CD4-positive, alpha-beta T cell treated with Interleukin-15 for 4 hours (primary cell): ENCODE measurements at regions not wholly inside any gene's neighbourhood (a gene's known extent, or its start where the extent isn't known, plus 50 kb on each side); places are given as distances from the start of the nearest gene placed in this dataset.
A peak's percentile ranks its signal among the peaks of the same experiment; 100 is the strongest.

Experiments
- DNase-seq: peaks from one replicate; pipeline ENCODE4 v3.0.0-alpha.2; 2020; ENCODE audit warnings: low spot score

DNA sequence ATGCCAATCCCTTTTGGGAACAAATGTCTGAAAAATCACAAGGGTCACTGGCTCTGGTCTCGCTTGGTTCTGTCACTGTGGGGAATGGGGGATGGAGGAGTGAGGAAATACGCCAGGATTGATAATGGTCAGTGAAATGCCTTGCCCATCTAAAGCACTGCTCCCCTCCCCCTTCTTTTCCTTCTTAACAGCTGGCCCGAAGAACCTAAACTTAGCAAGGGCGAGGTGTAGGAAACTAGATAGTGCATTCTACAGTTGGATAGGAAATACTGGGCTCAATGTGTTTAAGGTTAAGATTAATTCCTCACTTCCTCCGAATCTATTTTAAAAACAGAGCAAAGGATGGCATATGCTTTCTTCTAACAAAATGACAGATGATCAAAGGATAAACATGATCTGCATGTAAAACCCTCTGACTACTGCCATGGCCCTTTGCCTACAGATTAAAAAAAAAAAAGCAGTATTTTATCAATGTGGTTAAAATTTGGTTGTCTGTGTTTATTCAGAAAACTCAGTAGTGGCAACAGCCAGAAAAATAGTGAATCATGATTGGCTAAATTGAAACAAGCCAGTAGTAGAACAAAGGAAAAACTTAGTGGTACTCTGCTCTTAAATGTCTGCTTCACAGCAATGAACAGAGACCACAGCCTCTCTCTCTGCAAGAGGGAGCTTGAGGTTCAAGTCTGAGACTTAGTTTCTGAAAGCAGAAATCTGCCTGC lies 86.1 kb upstream of the VAV3 start:
- no peak for DNase-seq

DNA sequence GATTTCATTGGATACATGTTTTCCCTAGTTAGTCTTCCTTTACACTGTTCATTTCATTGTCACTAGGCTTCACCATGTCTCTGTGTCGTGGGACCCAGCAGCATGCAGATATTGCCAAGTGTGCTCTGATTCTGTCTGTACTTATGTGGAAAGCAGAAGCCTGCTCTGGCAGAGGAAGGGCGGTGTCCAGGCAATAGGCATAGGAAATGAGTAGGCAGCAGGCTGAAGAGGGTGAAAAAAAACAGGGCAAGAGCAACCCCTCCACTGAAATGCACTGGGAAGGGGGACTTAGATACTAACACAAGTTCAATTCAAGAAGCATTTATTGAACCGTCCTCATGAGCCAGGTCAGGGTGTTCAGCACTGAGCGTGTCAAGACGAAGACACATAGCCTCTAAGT lies 85.2 kb upstream of the VAV3 start:
- no peak for DNase-seq

DNA sequence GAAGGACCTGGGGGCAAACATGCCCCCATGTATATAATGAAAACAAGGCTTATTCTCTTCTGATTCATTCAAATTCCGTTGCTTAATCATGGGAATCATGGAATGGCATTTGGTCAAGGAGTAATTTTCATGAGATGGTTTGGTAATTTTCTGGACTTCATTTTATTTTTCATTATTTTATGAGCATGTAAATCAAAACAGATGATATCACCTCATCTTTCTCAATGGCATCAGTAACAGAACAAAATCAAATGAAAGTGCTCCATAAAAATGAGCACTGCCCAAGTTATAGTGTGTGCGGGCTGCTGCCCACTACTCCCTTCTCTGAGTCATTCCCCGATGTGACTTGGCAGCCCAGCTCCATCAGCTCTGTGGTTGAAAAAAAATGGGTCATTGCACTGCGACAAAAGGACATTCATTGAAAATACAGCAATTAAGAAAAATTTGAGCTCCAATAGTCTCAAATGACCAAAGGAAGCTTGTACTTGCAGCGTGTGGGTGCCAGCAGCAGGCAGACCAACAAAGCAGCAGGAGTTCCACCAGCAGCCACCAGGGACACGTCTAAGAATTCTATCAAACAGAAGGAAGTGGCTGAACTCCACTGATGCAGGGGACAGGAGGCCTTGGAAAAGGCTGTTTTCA lies 84.3 kb upstream of the VAV3 start:
- no peak for DNase-seq

DNA sequence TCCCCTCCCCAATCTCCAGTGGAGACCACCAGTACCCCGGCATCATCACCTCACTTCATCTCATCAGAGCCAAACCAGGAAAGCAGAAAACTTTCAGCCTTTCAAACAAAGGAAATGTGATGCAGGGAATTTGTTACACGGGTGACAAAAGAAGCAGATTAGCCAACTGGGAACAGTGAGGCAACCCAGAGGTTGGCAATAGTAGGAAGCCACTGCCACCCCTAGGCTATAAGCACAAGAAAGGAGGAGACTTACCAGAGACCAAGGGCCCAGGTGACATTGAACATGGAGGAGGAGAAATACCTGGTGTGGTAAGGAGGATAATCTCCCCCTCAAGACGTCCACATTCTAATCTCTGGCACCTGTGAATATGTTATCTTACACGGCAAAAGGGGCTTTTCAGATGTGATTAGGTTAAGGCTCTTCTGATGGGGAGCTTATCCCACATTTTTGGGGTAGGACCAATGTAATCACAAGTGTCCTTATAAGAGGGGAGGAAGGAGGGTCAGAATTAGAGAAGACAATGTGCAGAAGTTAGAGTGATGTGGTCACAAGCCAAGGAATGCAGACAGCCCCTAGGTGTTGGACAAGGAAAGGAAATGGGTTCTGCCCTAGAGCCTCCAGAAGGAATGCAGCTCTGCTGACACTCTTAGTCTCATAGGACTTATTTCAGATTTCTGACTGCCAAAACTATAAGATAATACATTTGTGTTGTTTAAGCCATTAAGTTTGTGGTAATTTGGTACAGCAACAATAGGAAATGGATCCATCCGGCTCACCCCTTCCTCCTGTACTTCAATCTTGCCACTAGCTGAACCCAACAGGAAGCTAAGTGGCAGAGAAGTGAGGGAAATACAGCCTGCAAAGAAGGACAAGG lies 83.6 kb upstream of the VAV3 start:
- DNase-seq = no peak

DNA sequence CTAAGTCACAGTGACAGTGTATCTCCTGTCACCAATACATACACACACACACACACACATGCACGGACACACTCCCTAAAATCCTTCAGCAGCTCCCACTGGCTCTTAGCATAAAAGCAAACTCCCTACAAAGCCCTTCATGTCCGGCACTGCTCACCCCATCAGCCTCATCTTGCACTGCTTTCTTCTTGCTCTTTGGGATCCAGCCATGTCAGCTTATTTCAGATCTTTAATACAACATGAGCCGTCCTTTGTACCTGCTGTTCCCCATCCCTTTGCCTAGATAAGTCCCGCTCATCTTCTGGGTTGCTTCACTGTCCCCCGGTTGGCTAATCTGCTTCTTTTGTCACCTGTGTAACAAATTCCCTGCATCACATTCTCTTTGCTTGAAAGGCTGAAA lies 82.1 kb upstream of the VAV3 start:
- DNase-seq = no peak

DNA sequence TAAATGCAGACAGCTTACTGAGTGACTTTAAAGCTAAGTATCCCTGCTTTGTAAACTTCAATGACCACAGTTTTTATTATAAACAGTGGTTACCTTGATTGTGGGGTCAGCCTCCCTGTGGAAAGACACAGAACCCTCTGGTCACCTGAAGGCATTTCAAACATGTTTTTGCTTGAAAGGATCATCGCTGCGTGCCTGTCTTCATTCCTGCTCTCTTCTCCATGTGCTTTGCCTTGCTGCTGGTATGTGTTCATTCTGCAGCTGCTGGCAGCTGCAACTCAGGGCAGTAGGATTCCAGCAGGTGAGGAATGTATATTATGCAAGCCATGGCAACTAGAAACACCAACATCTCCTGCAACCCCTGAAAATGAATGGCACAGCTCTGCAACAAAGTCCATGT lies 81.0 kb upstream of the VAV3 start:
- no peak for DNase-seq

DNA sequence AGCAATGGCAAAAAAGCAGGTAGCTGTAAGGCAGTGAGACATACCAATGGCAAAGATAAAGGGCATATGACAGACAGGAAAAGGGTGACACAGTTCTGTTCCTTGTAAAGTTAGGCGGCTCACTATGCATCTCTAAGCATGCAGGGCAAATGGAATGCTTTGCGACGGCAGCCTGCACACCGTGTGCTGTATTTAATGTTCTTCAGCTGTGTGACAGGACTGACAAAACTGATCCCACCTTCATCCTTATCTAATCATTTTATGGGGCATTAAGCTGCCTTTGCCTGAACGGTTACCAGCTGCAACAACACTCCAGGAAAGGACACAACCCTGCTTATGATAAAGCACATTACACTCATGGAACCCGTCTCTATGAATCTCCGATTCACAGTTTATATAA lies 80.5 kb upstream of the VAV3 start:
- DNase-seq = no peak

DNA sequence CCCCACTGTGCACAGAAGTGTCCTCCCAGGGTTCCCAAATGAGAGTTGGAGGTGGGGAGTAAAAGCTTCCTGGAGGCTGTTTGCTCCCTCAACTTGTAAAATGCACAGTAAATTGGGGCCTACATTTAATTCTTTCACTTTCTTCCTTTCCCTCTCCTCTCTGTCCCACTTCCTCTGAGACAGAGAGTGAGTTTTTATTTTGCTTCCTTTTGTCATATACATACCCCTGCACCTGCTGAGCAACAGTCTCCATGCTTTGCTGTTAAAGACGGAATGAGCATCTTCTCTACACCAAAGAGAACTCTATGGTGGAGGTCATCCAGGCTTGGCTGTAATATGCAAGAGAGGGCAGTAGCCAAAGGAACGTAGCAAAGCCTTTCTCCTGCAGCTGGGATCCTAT lies 79.3 kb upstream of the VAV3 start:
- no peak for DNase-seq

DNA sequence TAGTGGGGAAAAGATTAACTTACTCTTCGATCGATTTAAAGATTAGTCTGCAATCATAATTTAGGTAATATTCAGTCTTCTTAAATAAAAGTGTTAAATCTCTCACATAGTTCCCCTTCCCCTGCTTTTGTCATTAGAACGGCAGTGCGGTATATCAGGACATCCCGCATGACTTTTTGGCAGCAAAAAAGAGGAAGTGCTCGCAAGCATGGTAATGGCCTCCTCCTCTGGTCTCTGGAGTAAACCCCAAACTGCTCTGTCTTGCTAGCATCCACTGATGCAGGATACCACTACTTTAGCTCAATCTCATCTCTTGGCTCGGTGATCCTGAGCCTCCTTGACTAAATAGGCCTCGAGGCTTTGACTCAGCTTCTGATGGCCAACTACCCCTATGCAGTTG lies 78.7 kb upstream of the VAV3 start:
- DNase-seq = no peak

DNA sequence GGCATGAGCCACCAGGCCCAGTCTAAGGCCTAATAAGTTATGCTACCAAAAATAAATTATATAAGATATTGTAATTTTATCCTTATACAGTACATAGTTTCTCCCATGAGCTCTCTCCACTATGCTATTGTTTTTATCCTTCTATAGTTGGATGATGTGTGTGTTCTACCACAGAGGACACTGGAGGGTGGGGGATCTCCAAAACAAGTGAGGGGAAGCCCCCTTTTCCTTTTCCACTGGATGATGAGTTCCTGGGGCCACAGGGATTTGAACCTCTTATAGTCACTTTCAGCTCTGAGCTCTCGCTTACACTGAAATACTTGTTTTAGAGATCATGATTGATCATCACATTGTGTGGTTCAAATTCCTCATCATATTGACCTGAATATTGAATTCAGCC lies 77.6 kb upstream of the VAV3 start:
- no peak for DNase-seq

DNA sequence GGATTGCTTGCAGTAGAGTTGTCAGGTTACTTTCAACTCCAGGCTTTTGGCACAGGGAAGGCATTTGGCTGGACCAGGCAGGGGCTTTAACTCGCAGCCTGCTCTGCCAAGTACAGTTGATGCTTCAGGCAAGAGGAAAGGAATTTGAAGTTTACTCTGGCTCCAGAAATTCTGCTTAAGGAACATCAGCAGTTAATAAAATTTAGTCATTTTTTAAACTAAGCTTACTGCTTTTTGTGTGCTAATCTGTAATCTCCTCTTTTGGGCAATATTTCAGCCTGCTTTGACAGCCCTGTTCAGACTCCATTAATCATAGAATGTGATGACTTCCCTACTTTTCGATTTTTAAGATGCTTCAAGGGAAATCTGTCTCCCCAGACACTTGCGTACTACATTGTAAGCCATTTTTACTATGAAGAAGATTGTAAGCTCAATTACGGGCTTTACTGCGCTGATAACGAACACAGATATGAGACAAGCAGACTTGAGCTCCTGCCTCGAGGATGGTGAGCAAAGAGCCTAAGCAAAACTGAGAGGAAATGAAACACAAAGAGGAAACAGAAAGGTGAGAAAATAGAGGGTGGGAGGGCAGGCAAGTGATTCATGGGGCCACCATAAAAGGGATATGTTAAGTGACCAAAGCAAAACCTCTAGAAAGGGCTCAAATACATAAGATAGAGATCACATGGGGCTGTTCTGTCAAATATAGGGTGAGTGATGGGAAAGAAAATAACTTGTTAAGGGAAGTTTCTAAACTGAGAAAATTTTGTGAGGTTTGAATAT lies 76.6 kb upstream of the VAV3 start:
- DNase-seq = peak; percentile 33

DNA sequence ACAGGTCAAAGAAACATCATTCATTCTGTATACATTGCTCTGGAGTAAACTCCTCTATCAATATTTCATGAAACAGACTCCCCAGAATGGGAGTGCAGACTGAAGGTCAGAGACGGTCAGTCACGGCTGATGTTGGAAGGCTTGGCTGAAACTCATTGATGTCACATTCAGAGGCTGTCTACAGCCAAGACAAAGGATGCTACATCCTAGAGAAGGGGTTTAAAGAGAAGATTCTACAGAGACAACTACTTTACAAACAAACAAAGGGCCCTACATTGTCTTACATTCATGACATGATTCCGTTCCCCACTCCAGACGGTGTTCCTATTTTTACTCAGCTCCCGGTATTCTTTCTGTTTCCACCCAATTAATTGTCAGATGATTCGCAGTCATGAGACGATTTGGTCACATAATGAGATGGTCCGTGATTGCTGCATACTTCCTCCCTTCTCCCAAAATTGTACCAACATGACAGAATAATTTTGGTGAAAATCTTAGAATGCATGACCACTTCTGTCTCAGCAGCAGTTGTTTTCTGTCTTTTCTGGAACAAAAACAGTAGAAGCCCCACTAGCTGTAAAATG lies 73.8 kb upstream of the VAV3 start:
- DNase-seq = no peak

DNA sequence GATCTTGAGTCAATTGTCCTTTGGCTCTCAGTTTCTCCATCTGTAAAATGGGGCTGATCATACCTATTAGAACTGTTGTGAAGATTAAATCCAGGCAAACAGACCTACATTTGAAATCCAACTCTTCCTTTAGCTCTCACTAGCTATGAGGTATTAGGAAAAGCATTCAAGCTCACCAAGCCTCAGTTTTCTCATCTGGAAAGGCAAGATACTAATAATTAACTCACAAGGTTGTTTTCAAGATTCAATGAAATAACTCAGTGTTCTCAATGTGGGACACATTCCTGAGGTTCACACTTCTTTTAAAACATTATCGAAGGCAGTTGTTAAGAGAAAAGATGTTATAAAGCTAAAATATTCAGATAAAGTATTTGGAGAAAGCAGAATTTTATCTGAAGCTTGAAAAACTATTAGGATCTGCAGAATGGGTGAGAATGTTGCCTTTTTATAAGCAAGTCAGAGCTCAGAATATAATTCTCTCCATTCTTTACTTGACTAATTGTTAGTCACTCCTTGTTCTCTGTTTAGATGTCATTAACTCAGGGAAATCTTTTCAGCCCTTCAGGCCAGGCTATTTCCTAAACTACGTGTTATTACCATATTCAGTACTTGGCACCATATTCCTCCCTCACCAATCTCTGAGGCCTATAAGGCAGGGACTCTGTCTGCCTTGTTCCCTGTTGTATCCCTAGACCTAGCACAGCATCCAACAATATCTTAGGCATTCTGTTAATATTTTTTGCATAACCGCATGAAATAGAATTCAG lies 72.0 kb upstream of the VAV3 start:
- no peak for DNase-seq

DNA sequence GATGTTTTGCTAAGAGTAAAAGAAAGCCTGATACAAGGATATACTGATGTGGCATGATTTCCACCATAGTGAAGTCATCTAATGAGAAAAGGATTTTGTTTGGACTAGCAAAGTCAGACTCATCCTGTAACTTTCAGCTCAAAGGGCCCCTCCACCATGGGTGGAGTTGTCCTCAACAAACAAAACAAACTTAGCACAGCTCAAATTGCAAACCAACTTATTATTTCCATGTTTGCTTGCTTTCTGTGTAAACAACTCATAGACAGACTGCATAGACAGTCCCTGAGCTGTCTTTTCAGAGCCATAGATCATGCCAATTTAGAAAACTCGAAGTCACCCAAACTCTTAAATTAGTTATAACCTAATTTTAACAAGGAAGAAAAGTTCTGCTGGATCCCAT lies 69.4 kb upstream of the VAV3 start:
- DNase-seq = no peak

DNA sequence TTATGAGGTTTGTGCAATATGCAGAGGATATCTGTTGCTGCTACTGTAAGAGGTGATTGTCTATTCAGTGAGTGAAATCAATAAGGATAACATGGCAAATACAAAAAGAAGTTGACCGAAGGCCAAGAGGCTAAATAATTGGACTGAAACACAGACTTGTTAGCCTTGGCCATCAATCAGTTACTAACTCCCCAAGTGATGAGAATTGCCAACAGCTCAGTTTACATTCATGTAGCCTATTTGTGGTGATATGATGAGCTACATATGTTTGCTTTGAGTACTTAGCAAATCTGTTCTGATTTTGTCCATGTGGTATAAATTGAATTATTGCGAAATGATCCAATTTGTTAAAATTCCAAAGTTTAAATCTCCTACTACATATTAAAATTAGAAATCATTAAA lies 68.6 kb upstream of the VAV3 start:
- no peak for DNase-seq

DNA sequence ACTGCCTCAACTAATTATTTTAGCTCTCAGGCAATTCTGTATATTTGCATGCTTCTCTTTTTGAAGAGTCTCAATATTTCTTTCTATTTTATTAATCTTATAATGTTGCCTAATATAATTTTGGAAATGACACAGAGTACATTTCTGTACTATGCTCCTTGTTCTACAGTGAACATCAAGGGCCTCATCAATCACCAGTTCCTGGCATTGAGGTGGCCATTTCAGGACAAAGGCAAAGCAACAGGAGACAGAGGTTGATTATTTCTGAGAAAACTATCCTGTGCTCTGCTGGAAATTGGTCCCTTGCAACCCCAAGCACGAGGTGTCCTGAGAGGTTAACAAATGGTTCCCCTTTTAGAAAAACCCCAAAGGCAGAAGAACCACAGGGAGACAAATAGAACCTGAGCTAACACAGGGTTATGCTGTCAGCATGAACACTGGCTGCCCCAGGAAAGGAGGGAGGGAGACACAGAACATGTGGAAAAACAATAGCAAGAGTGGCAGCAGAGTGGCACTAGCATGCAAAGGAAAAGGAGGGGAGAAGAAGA lies 63.9 kb upstream of the VAV3 start:
- DNase-seq = no peak

DNA sequence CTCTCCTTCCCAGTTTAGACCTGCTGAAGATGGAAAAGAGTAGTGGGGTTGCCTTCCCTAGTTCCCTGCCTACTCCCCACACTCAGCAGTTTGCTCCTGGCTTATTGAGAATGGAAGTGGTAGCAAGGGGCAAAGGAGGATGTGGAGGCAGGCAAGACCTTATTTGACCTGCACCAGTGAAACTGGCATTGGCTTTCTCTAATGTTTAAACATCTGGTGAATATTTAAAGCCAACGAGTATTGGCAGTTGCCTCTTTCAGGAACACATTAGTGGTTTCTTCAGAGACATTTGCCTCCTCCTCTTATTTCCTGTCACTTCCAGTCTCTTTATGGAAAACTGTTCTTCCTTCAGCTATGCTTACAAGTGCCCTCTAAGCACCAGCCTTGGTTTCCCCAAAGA lies 62.4 kb upstream of the VAV3 start:
- DNase-seq = no peak

DNA sequence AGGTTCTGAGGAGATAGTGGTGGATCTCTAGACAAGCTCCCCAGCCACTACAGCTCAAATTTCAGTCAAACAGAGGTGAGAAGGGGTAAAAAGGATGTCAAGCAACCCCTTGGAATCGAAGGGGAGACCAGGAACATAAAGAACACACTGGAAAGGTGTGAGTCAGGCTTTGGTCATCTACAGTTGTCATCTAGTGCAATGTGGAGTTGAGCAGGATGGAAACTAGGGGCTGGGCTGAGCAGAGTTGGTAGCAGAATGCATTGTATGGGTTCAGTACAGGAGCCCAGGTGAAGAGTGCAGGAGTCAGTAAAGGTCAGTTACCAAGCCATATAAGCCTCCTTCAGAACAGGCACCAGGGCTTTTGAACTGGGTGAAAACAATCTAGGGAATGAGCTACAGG lies 52.7 kb upstream of the VAV3 start:
- DNase-seq = no peak

DNA sequence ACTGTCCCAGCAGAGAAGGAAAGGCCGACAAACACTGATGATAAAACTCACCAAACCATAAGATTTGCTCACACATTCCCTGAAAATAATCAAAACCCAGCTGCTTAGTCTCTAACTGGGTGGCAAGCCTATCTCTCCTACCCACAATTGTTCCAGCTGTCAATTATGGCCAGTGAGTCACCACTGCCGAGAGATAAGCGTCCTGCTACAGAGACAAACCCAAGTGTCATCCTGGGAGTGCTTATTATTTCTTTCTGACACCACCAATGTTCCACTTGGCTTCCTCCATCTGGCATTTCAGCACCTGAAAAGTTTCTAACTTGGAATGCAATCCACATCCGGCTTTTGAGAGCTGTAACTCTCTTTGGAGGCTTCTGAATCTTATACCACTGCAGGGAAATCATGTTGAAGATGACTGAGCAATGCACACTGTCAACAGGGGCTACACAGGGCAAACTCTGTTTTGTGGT lies 51.5 kb upstream of the VAV3 start:
- DNase-seq = no peak
